Upper lobe of left lung (tissue), 4 donors: ENCODE measurements at regions not wholly inside any gene's neighbourhood (a gene's known extent, or its start where the extent isn't known, plus 50 kb on each side); places are given as distances from the start of the nearest gene placed in this dataset.

Experiments
- CTCF ChIP-seq, 6 experiments: fragments of 450-650 bp in 4 of 6; fragments of 200-600 bp in 2 of 6; sonication (generic) in 2 of 6; IDR thresholded peaks; one replicate each; pipeline ENCODE4 v1.5.1; 2016 to 2019; ENCODE audit warnings: antibody characterized with exemption in 6 of 6
- POLR2A ChIP-seq, 4 donors: fragments of 450-650 bp; IDR thresholded peaks; one replicate each; pipeline ENCODE4 v1.5.1; 2016 to 2017; ENCODE audit warnings: antibody characterized with exemption in 4 of 4, mild to moderate bottlenecking in 2 of 4

- TF ChIP-seq CTCF (IDR thresholded peaks at IDR 0.05) (no peak), POLR2A (IDR thresholded peaks at IDR 0.05) (no peak)
Measured at GRCh38 chr19:28519218-28519779, 693.7 kb downstream of the UQCRFS1 start.
